Testis (tissue), 2 donors: ENCODE measurements at regions not wholly inside any gene's neighbourhood (a gene's known extent, or its start where the extent isn't known, plus 50 kb on each side); places are given as distances from the start of the nearest gene placed in this dataset.

Source experiments
- DNase-seq: peaks from one replicate; pipeline ENCODE4 v3.0.0-alpha.2; 2019
- H3K27ac ChIP-seq, 2 donors: fragments of 200-600 bp; sonication (generic); one replicate each; pipeline ENCODE4 v1.5.1; 2019
- H3K27me3 ChIP-seq: fragments of 200-600 bp; sonication (generic); one replicate; pipeline ENCODE4 v1.5.1; 2019
- H3K36me3 ChIP-seq: fragments of 200-600 bp; sonication (generic); one replicate; pipeline ENCODE4 v1.5.1; 2017; ENCODE audit warnings: low read depth; ENCODE audit errors: missing control alignments
- H3K4me1 ChIP-seq: fragments of 200-600 bp; sonication (generic); one replicate; pipeline ENCODE4 v1.5.1; 2019
- H3K4me3 ChIP-seq, 2 donors: fragments of 200-600 bp; sonication (generic); one replicate each; pipeline ENCODE4 v1.5.1; 2017 to 2019
- H3K9me3 ChIP-seq: fragments of 200-600 bp; sonication (generic); one replicate; pipeline ENCODE4 v1.5.1; 2017
- CTCF ChIP-seq, 3 experiments: fragments of 450-650 bp in 2 of 3; fragments of 200-600 bp in 1 of 3; sonication (generic) in 1 of 3; IDR thresholded peaks; one replicate each; pipeline ENCODE4 v1.5.1; 2016 to 2019; ENCODE audit warnings: antibody characterized with exemption in 3 of 3, mild to moderate bottlenecking in 2 of 3, moderate library complexity in 1 of 3
- POLR2A ChIP-seq: fragments of 450-650 bp; IDR thresholded peaks from one replicate; pipeline ENCODE4 v1.6.1; 2017; ENCODE audit warnings: antibody characterized with exemption, mild to moderate bottlenecking, moderate library complexity
- WGBS, 2 donors: methylation state at CpG; one replicate each; pipeline ENCODE4 v1.1.5; 2018; 5-methylcytosine and 5-hydroxymethylcytosine counted together
- intact Hi-C: fragments of 100-400 bp; cut with DNase I; formaldehyde crosslinking; loops from one replicate; pipeline ENCODE4 v1.15.1; 2023; ENCODE audit warnings: low total_unique reads

GRCh38 chr5:161165998-161166660 is 314.1 kb upstream of the ATP10B start:
- intact Hi-C loops = no loop called here
- WGBS, 2 donors = 73 to 75% methylated on average over 11 to 30 of the region's 30 CpGs
- no peaks in the 10 kb centered on the region for H3K36me3 ChIP-seq
- H3K27me3 ChIP-seq = no peaks in the 10 kb centered on the region
- DNase-seq = peak; percentile 14
- no peaks in the 10 kb centered on the region for H3K9me3 ChIP-seq
- H3K4me3 ChIP-seq = peak overlapping the region in 1 of 2 donors; percentile 55
- TF ChIP-seq CTCF (IDR thresholded peaks at IDR 0.05) (no peak), POLR2A (no peak)
- no peaks in the 10 kb centered on the region for H3K4me1 ChIP-seq
- no peak overlapping the region for H3K27ac ChIP-seq

GRCh38 chr5:161157925-161158324 is 305.9 kb upstream of the ATP10B start:
- no peak for TF ChIP-seq CTCF (IDR thresholded peaks at IDR 0.05)
- no peak for TF ChIP-seq POLR2A
- Histone ChIP-seq H3K27me3 (no peaks in the 10 kb centered on the region), H3K36me3 (no peaks in the 10 kb centered on the region), H3K4me1 (no peaks in the 10 kb centered on the region), H3K9me3 (no peaks in the 10 kb centered on the region), H3K27ac (no peak overlapping the region), H3K4me3 (no peak overlapping the region)
- intact Hi-C loops = no loop called here
- 86 to 92% methylated on average over 2 of the region's 2 CpGs for WGBS, 2 donors
- DNase-seq = no peak

GRCh38 chr5:161155451-161155850 is 303.4 kb upstream of the ATP10B start:
- Histone ChIP-seq H3K27me3 (no peaks in the 10 kb centered on the region), H3K4me3 (no peak overlapping the region), H3K36me3 (no peaks in the 10 kb centered on the region), H3K4me1 (no peaks in the 10 kb centered on the region), H3K9me3 (no peaks in the 10 kb centered on the region), H3K27ac (no peak overlapping the region)
- 100% methylated on average over 1 of the region's 1 CpG for WGBS, 2 donors
- DNase-seq = no peak
- intact Hi-C loops = no loop called here
- TF ChIP-seq CTCF (IDR thresholded peaks at IDR 0.05) (no peak), POLR2A (no peak)

- H3K36me3 ChIP-seq = no peaks in the 10 kb centered on the region
- H3K27ac ChIP-seq = no peak overlapping the region
- DNase-seq = no peak
- no peaks in the 10 kb centered on the region for H3K9me3 ChIP-seq
- TF ChIP-seq POLR2A (no peak), CTCF (IDR thresholded peaks at IDR 0.05) (no peak)
- H3K4me1 ChIP-seq = no peaks in the 10 kb centered on the region
- WGBS, 2 donors = 84 to 86% methylated on average over 2 of the region's 2 CpGs
- no peak overlapping the region for H3K4me3 ChIP-seq
- intact Hi-C loops = no loop called here
- no peaks in the 10 kb centered on the region for H3K27me3 ChIP-seq
Measured at GRCh38 chr5:161152415-161152940, 300.5 kb upstream of the ATP10B start.

GRCh38 chr5:161150441-161150988 is 298.5 kb upstream of the ATP10B start:
- 79 to 86% methylated on average over 2 of the region's 2 CpGs for WGBS, 2 donors
- Histone ChIP-seq H3K36me3 (no peaks in the 10 kb centered on the region), H3K4me1 (no peaks in the 10 kb centered on the region), H3K9me3 (no peaks in the 10 kb centered on the region), H3K27me3 (no peaks in the 10 kb centered on the region), H3K27ac (no peak overlapping the region), H3K4me3 (no peak overlapping the region)
- no peak for DNase-seq
- TF ChIP-seq POLR2A = no peak
- no peak for TF ChIP-seq CTCF (IDR thresholded peaks at IDR 0.05)
- intact Hi-C loops = no loop called here
